ENCODE measurements at regions not wholly inside any gene's neighbourhood (a gene's known extent, or its start where the extent isn't known, plus 50 kb on each side); places are given as distances from the start of the nearest gene placed in this dataset.

- no peak for TF ChIP-seq EZH2 (IDR thresholded peaks at IDR 0.05; ENCODE audit: borderline replicate concordance, low read depth, low read length, poor library complexity, severe bottlenecking)
- no peak for TF ChIP-seq CTCF (conservative IDR thresholded peaks at IDR 0.05; ENCODE audit: low read depth, low read length)
Measured at GRCh38 chr7:130985361-130985760, 251.4 kb upstream of the KLF14 start.

All from A673 (cell line).